ENCODE measurements at regions not wholly inside any gene's neighbourhood (a gene's known extent, or its start where the extent isn't known, plus 50 kb on each side); places are given as distances from the start of the nearest gene placed in this dataset.
"Not testable (repeated sequence)": the region's sequence is repeated elsewhere in the genome, so short reads cannot be mapped to it uniquely, and the experiment has no call there.

- H3K4me1 ChIP-seq: no peaks in the 10 kb centered on the region
- H3K27me3 ChIP-seq: no peaks in the 10 kb centered on the region
- DNase-seq: no peak
- H3K9me3 ChIP-seq: no peaks in the 10 kb centered on the region
- 87 to 91% methylated on average over 2 of the region's 2 CpGs for WGBS, 2 donors
- H3K36me3 ChIP-seq: no peaks in the 10 kb centered on the region
- H3K4me3 ChIP-seq: no peak overlapping the region
- no peak for ATAC-seq (ENCODE audit: low FRiP score in 2 of 2)
- no peak for TF ChIP-seq EP300 (IDR thresholded peaks at IDR 0.05)
- TF ChIP-seq CTCF (IDR thresholded peaks at IDR 0.05): no peak
- TF ChIP-seq POLR2A (IDR thresholded peaks at IDR 0.05): no peak
- TF ChIP-seq POLR2AphosphoS5 (IDR thresholded peaks at IDR 0.05): no peak
- H3K27ac ChIP-seq: no peak overlapping the region
Observed at GRCh38 chr4:12382567-12382966, 953.9 kb upstream of the HS3ST1 start.

GRCh38 chr4:12379191-12379590 is 950.5 kb upstream of the HS3ST1 start:
- 90 to 93% methylated on average over 1 of the region's 1 CpG for WGBS, 2 donors
- no peaks in the 10 kb centered on the region for H3K36me3 ChIP-seq
- no peak overlapping the region for H3K27ac ChIP-seq
- ATAC-seq (ENCODE audit: low FRiP score in 2 of 2) (no peak), DNase-seq (no peak)
- H3K9me3 ChIP-seq: no peaks in the 10 kb centered on the region
- H3K4me1 ChIP-seq: no peaks in the 10 kb centered on the region
- H3K4me3 ChIP-seq: no peak overlapping the region
- TF ChIP-seq POLR2A (IDR thresholded peaks at IDR 0.05): no peak
- no peak for TF ChIP-seq CTCF (IDR thresholded peaks at IDR 0.05)
- no peak for TF ChIP-seq POLR2AphosphoS5 (IDR thresholded peaks at IDR 0.05)
- TF ChIP-seq EP300 (IDR thresholded peaks at IDR 0.05): no peak
- no peaks in the 10 kb centered on the region for H3K27me3 ChIP-seq

- no peaks in the 10 kb centered on the region for H3K27me3 ChIP-seq
- H3K4me3 ChIP-seq: no peak overlapping the region
- no peak for ATAC-seq (ENCODE audit: low FRiP score in 2 of 2)
- H3K9me3 ChIP-seq: no peaks in the 10 kb centered on the region
- WGBS, 2 donors: 61 to 80% methylated on average over 1 of the region's 1 CpG
- H3K36me3 ChIP-seq: no peaks in the 10 kb centered on the region
- H3K27ac ChIP-seq: no peak overlapping the region
- DNase-seq: no peak
- TF ChIP-seq CTCF (IDR thresholded peaks at IDR 0.05) (no peak), POLR2A (IDR thresholded peaks at IDR 0.05) (no peak), POLR2AphosphoS5 (IDR thresholded peaks at IDR 0.05) (no peak), EP300 (IDR thresholded peaks at IDR 0.05) (no peak)
- no peaks in the 10 kb centered on the region for H3K4me1 ChIP-seq
Observed at GRCh38 chr4:12375805-12376204, 947.1 kb upstream of the HS3ST1 start.

- not testable (repeated sequence) for H3K4me3 ChIP-seq; H3K9me3 ChIP-seq; H3K36me3 ChIP-seq; H3K4me1 ChIP-seq; H3K27me3 ChIP-seq; DNase-seq; ATAC-seq (ENCODE audit: low FRiP score in 2 of 2); H3K27ac ChIP-seq
- 89 to 93% methylated on average over 7 of the region's 7 CpGs for WGBS, 2 donors
Observed at GRCh38 chr4:12365869-12366268, 937.2 kb upstream of the HS3ST1 start.

- no peak overlapping the region for H3K4me3 ChIP-seq
- ATAC-seq (ENCODE audit: low FRiP score in 2 of 2) (no peak), DNase-seq (no peak)
- no peaks in the 10 kb centered on the region for H3K27me3 ChIP-seq
- H3K4me1 ChIP-seq: no peaks in the 10 kb centered on the region
- no peak for TF ChIP-seq POLR2AphosphoS5 (IDR thresholded peaks at IDR 0.05)
- no peak for TF ChIP-seq POLR2A (IDR thresholded peaks at IDR 0.05)
- no peak for TF ChIP-seq CTCF (IDR thresholded peaks at IDR 0.05)
- no peak for TF ChIP-seq EP300 (IDR thresholded peaks at IDR 0.05)
- 95 to 100% methylated on average over 1 of the region's 1 CpG for WGBS, 2 donors
- no peaks in the 10 kb centered on the region for H3K36me3 ChIP-seq
- peaks cover 0 to 5% (median 0%) of the 10 kb centered on the region in 4 donors for H3K9me3 ChIP-seq
- no peak overlapping the region for H3K27ac ChIP-seq
Observed at GRCh38 chr4:12360391-12360790, 931.7 kb upstream of the HS3ST1 start.
